Left lung (tissue), 4 donors: ENCODE measurements at regions not wholly inside any gene's neighbourhood (a gene's known extent, or its start where the extent isn't known, plus 50 kb on each side); places are given as distances from the start of the nearest gene placed in this dataset.

Source experiments
- ATAC-seq: fragments of 200-7000 bp; cut with Tn5 transposase; one replicate; pipeline ENCODE4 v1.9.1; 2020; ENCODE audit warnings: moderate library complexity
- DNase-seq, 4 donors: peaks; one replicate each; pipeline ENCODE4 v3.0.0-alpha.2; 2013 to 2020
- H3K27ac ChIP-seq, 2 donors: fragments of 200-600 bp; sonication (generic) in 1 of 2; one replicate each; pipeline versions ENCODE4 v1.5.0 to v1.8.0; 2020 to 2021
- H3K27me3 ChIP-seq, 2 donors: fragments of 200-600 bp; sonication (generic) in 1 of 2; one replicate each; pipeline versions ENCODE4 v1.5.0 to v1.8.0; 2020 to 2021
- H3K36me3 ChIP-seq, 2 donors: fragments of 200-600 bp; sonication (generic) in 1 of 2; one replicate each; pipeline versions ENCODE4 v1.5.0 to v1.8.0; 2020 to 2021
- H3K4me1 ChIP-seq, 2 donors: fragments of 200-600 bp; one replicate each; pipeline ENCODE4 v1.8.0; 2021
- H3K4me3 ChIP-seq, 2 donors: fragments of 200-600 bp; sonication (generic) in 1 of 2; one replicate each; pipeline versions ENCODE4 v1.5.0 to v1.8.0; 2020 to 2021; ENCODE audit warnings: mild to moderate bottlenecking in 1 of 2
- H3K9me3 ChIP-seq, 2 donors: fragments of 200-600 bp; sonication (generic) in 1 of 2; one replicate each; pipeline versions ENCODE4 v1.5.0 to v1.8.0; 2020 to 2021
- intact Hi-C, 2 donors: fragments of 100-400 bp; cut with DNase I; formaldehyde crosslinking; loops; one replicate each; pipeline versions ENCODE4 v1.11.2 to v1.14.2; 2022
- TF ChIP-seq, protein P1 (sequence below), 2 donors: fragments of 200-600 bp; sonication (generic) in 1 of 2; IDR thresholded peaks; one replicate each; pipeline versions ENCODE4 v1.5.0 to v1.8.0; 2021; ENCODE audit warnings: antibody characterized with exemption in 2 of 2
- donor health status: DM: no; HTN: yes; CAD: no.
- donor health status: DM: no; HTN: no; CAD: no.

- no peaks in the 10 kb centered on the region for H3K9me3 ChIP-seq
- ATAC-seq (no peak), DNase-seq (no peak)
- no peaks in the 10 kb centered on the region for H3K27me3 ChIP-seq
- no peak overlapping the region for H3K4me3 ChIP-seq
- no peaks in the 10 kb centered on the region for H3K36me3 ChIP-seq
- H3K27ac ChIP-seq = no peak overlapping the region
- H3K4me1 ChIP-seq = peaks cover 0 to 6% of the 10 kb centered on the region in 2 donors
- TF ChIP-seq, protein P1, sequence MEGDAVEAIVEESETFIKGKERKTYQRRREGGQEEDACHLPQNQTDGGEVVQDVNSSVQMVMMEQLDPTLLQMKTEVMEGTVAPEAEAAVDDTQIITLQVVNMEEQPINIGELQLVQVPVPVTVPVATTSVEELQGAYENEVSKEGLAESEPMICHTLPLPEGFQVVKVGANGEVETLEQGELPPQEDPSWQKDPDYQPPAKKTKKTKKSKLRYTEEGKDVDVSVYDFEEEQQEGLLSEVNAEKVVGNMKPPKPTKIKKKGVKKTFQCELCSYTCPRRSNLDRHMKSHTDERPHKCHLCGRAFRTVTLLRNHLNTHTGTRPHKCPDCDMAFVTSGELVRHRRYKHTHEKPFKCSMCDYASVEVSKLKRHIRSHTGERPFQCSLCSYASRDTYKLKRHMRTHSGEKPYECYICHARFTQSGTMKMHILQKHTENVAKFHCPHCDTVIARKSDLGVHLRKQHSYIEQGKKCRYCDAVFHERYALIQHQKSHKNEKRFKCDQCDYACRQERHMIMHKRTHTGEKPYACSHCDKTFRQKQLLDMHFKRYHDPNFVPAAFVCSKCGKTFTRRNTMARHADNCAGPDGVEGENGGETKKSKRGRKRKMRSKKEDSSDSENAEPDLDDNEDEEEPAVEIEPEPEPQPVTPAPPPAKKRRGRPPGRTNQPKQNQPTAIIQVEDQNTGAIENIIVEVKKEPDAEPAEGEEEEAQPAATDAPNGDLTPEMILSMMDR (IDR thresholded peaks at IDR 0.05) = no peak
- intact Hi-C loops = no loop called here
These were observed 209.6 kb downstream of the NUAK1 start for GRCh38 chr12:105929192-105929591.

GRCh38 chr12:105930557-105931503 lies 207.9 kb downstream of the NUAK1 start:
- Histone ChIP-seq H3K36me3 (no peaks in the 10 kb centered on the region), H3K27me3 (no peaks in the 10 kb centered on the region), H3K4me1 (peaks cover 0 to 12% of the 10 kb centered on the region in 2 donors), H3K27ac (no peak overlapping the region), H3K4me3 (no peak overlapping the region), H3K9me3 (no peaks in the 10 kb centered on the region)
- TF ChIP-seq, protein P1 (IDR thresholded peaks at IDR 0.05) = no peak
- DNase-seq = no peak
- intact Hi-C loops = no loop called here
- peak; percentile 34 for ATAC-seq

- intact Hi-C loops = no loop called here
- ATAC-seq (no peak), DNase-seq (no peak)
- H3K4me1 ChIP-seq = peaks cover 0 to 12% of the 10 kb centered on the region in 2 donors
- H3K9me3 ChIP-seq = no peaks in the 10 kb centered on the region
- no peak overlapping the region for H3K27ac ChIP-seq
- TF ChIP-seq, protein P1 (IDR thresholded peaks at IDR 0.05) = no peak
- H3K36me3 ChIP-seq = no peaks in the 10 kb centered on the region
- H3K27me3 ChIP-seq = no peaks in the 10 kb centered on the region
- H3K4me3 ChIP-seq = no peak overlapping the region
These were observed 206.8 kb downstream of the NUAK1 start for GRCh38 chr12:105931762-105932570.

GRCh38 chr12:105933671-105934665 lies 204.8 kb downstream of the NUAK1 start:
- H3K9me3 ChIP-seq = no peaks in the 10 kb centered on the region
- DNase-seq (peak in 2 of 4 donors; percentile 38 to 55), ATAC-seq (peak; percentile 59)
- H3K4me3 ChIP-seq = no peak overlapping the region
- intact Hi-C loops = no loop called here
- TF ChIP-seq, protein P1 (IDR thresholded peaks at IDR 0.05) = no peak
- no peaks in the 10 kb centered on the region for H3K27me3 ChIP-seq
- H3K27ac ChIP-seq = no peak overlapping the region
- peaks cover 0 to 12% of the 10 kb centered on the region in 2 donors for H3K4me1 ChIP-seq
- H3K36me3 ChIP-seq = no peaks in the 10 kb centered on the region
